ENCODE measurements at regions not wholly inside any gene's neighbourhood (a gene's known extent, or its start where the extent isn't known, plus 50 kb on each side); places are given as distances from the start of the nearest gene placed in this dataset.
A peak's percentile ranks its signal among the peaks of the same experiment; 100 is the strongest.

DNA sequence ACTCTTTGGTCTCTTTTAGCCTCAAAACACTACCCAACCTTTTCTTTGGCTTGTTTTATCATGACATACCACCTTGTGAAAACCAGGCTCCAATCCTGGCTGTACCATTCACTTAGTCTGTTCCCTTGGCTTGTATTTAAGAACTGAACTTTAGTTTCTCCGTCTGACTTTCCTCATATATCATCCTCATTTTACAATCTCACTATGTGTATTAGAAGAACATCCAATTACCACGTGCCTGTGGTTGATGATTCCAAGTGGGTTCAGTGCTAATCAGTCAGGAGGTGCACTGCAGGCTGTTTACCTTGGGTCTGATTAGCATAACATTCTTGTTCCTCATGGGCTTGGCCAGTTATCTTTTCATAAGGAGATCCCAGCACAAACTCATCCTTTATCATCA, 144.8 kb upstream of the KLF14 start:
- peak; percentile 49 for DNase-seq (ENCODE audit: low read depth)

DNA sequence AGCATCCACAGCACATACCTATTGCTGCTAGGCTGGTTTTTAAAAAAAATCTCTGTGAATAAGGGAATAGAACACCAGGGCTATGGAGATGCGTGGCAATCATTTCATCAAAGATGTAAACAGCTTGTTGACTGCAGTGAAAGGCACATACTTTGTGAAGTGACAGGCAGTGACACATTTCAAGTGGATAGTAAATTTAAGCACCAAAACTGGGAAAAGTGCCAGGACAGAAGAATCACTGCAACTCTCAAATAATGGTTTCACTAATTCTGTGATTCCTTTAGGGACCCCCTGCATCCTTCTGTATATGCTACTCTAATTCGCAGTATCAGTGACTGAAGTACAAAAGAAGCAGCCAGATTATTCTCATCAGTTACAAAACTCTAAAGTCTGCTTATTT, 145.2 kb upstream of the KLF14 start:
- peak; percentile 51 for DNase-seq (ENCODE audit: low read depth)

DNA sequence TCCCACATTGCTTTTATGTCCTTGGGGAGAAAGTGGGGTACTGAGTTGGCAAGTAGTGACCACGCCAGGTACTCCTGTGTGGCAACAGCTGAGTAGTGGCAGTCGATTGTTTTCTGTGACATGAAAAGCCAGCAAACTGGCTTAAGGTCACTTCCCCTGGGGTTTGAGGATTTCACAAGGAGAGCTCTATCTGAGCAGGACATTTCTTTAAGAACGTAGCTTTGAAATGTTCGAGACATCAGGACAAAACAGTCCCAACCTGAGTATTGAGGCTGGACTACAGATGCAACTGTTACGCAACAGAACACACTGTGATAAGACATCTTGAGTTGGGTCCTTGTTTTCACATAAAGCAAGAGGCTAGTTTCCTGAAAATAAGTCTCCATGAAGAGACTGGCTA, 146.7 kb upstream of the KLF14 start:
- DNase-seq (ENCODE audit: low read depth): peak; percentile 56

DNA sequence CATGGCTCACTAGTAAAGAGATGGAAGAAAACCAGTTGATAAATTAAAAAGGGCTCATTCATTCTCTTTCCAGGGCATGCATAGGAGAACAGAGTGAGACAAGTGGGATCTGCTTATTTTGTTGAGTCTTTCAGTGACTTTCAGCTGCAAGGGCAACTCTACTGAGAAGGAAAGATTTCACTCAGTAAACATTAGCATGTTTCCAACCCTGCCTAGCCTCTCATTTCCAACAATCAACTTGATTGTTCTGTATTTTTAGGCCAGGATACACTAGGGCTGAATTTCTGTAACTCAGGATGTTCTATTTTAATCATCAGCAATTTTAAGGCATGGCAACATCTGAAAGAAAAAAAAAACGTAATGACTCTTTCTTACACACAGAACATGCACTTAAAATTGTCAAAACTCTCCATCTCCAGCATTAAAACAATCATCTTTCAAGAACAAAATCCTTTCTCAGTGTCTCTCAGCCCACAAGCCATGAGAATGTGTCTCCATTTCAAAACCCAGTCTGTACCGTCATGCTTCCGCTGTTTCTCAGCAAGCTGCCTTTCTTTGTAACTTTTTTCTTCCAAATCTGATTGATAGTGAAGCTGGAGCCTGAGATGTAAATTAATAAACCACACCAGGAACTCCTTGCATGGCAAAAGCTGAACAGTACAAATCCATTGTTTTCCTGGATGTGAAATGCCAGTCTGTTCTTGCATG, 147.2 kb upstream of the KLF14 start:
- DNase-seq (ENCODE audit: low read depth): peak; percentile 31

DNA sequence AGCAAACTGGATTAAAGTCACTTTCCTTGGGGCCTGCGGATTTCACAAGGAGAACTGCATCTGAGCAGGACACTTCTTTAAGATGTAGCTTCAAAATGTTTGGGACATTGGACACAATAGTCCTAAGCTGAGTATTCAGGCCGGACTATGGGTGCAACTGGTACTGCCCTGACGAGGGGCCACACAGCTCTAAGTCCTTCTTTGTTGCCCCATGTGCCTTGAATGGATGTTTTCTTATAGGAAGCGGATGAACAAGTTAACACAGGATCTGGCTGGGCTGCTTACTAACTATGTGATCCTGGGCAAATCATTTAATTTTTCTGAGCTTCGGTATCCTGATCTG, 147.8 kb upstream of the KLF14 start:
- no peak for DNase-seq (ENCODE audit: low read depth)

DNA sequence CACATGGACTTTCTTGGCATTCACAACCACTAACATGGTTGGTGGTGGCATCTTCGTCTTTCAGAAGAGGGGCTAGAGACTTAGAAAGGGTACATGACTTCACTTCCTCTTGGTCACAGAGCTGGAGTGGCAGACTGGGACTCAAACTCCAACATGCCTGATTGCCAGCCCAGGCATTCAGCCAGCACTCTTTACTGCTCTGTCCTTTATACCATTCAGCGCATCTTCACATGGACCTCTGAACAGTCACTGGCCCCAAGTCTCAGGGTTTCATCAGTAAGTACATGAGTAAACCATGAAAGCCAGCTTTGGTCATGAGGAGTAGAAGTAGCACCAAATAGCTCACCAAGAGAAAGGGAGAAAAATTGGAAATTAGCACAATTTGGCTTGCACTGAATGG, 148.4 kb upstream of the KLF14 start:
- DNase-seq (ENCODE audit: low read depth): peak; percentile 28

DNA sequence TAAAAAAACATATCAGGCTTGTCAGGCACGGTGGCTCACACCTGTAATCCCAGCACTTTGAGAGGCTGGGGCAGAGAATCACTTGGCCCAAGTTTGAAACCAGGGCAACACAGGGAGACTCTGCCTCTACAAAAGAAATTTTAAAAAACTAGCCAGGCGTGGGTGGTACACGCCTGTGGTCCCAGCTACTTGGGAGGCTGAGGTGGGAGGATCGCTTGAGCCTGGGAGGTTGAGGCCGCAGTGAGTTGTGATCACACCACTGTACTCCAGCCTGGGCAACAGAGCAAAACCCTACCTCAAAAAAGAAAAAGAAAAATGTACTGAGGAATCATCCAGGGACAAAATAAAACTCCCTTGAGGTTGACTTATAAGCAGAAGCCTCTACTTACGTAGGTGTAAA, 149.9 kb upstream of the KLF14 start:
- DNase-seq (ENCODE audit: low read depth): no peak

DNA sequence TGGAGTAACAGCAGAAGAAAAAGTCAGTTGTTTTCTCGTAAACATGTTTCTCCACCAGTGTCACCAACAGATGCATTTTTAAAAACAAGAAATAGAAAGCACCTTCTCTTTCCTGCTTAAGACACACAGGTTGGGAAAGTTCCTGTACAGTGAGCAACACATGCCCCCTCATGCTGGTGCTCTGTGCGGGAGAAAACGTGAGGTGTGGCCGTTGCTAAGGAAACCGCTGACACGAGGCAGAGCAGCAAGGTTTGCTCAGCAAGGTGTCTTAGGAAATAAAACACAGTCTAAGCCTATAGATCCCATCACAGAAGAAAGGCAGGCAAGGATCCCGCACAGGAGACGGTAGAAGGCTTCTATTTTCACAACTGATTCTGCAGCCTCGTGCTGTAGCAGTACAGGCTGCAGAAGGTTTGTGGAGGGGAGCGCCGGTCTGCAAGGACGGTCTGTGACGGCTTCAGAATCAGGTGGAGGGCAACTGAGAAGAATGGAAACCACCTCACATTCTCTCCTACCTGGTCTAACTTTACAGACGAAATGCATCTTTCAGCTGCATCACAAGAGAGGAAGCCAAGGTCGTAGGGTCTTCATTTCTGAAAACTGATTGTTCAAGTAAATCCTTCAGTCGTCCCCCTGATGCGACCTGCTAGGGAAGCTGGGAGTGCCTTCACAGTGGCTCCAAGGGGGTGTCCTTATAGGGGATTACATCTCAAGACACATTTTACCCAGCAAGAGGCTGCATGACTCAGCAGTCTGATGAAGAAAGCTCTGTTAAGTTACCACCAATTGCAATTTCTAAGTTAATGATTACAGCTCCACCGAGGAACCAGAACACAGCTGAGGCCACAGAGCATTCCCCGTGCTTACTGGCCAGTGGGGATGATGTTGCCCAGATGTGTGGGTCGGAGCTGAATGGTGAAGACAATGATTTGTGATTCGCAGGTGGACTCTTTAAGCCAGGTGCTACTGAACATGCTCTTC, 150.7 kb upstream of the KLF14 start:
- peak; percentile 42 for DNase-seq (ENCODE audit: low read depth)

DNA sequence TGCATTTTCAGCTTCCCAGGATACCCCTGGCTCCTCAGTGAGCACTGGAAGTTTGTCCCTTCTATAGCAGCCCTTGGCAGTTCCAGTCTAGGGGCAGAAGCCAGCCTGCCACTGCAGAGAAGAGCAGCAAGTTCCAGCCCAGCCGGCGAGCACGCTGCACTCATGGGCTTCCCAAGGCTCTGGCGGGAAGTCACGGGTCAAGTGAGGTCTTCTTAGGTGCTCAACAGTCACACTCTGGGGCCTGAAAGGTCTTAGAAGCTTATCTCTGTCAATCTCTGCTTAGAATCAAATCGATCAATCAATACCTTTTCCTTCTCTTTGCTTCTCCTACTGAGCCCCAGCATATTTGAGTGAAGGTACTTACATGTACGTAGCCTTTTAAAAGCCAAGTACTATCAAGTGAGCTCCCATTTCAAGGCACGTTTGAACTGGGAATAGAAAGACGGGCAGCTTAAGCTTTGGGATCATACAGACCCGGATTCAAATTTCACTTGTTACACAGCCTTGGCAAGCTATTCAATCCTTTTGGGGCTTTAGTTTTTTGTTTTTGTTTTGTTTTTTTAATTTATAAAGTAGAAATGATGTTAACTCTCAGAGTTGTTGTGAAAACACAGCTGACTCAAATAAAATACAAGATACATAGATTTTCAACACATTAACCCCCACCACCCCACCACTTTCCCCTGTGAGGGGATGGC, 152.6 kb upstream of the KLF14 start:
- peak; percentile 44 for DNase-seq (ENCODE audit: low read depth)

DNA sequence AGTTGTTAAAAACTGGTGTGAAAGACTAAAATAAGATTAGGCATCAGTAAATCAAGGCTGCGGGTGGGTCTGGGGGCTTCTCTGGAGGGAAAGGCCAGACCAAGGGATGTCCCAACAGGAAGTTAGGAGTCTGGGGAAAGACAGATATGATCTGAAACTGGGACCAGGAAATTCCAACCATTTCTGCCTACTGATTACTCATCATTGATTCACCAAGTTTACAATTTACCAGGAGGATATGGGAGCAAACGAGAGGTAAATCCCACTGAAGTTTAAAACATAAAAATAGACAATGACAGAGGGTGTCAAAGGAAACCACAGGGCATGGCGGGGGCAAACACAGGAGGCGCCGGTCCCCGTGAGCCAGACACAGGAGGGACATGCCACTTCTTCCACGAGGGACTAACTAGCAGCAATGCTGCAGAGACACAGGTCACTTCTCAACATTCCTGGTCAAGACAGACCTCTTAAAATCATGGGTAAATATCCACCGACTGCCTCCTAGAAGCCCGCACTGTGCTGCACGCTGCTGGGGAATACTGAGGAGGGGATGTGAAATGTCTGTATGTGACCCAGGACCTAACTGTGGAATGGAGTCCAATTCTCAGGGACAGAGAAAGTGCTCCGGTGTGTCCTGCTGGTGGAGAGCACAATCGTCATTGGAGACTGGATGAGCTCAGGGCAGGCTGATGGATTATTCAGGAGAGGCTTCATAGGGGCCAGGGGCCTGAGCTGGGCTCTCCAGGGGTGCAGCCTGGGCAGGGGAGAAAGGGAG, 153.4 kb upstream of the KLF14 start:
- peak; percentile 92 for DNase-seq (ENCODE audit: low read depth)

DNA sequence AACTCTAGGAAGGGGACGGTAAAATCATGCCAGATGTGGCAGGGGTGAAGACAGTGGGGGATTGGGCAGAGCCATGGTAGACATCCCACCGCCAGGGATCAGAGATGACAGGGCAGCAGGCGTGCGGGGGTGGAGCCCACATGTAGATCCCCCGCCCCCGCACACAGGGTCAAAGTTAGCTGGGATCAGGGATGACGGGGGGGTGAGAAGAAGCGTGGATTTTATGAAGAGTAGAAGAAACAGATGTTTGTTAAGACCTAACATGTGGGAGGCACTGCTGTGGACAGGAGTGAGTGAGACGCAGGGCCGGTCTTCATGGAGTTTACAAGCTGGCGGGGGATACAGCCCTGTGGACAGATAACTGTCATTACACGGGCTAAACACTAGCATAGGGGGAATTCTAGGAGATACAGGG, 154.0 kb upstream of the KLF14 start:
- DNase-seq (ENCODE audit: low read depth): peak; percentile 77

DNA sequence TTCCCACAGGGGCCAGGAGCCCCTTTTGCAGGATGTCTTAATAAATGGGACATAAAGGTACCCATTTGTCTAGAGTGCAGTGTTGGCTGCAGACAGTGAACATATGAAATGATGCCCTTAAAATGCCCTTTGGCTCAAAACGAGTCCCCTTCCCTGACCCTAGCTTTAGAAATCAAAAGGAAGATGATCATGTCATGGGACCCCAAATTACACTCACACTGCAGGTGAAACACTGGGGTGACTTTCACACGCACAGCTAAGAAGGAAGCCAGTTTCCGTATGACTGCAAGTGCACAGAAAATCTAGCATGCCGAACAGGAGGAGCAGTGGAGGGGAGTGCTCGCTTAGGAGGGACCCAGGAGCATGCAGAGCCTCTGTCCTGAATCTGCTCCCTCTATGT, 154.5 kb upstream of the KLF14 start:
- DNase-seq (ENCODE audit: low read depth): no peak

DNA sequence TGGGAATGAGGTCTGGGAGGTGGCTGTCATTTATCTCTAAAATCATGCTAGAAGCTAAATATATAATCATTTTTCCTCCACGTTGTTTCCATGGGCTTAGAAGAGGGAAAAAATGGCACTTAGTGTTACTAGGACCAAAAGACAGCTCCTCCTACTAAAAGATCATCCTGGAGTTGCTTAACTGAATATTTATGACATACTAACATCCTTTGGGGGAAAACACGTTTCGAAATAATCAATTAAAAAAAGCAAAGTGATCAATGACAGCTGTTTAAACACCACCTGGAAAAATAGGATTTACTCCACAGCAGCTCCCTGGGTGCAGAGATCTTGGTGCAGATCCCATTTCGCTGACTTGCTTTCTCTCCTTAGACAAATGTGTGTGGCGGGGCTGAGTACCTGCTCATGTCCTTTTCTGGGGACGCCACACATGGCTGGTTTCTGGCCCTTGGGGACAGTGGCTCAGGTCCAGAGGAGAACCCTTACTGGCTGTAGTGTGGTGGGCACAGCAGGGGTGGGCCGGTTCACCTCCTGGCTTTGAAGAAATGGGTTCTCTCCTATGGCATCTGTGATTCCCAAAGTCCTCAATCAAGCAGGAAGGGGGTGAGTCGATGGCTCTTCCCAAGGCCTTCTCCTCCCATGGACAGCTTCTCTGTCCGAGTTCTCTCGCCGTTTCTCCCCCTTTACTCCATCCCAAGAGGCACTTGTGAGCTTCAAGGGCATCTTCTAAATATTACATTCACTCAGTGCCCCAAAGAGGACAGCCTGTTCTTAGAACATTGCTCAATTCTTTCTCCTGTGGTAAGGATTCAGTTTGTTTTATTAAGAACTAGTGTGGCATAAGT, 156.4 kb upstream of the KLF14 start:
- peak; percentile 88 for DNase-seq (ENCODE audit: low read depth)

DNA sequence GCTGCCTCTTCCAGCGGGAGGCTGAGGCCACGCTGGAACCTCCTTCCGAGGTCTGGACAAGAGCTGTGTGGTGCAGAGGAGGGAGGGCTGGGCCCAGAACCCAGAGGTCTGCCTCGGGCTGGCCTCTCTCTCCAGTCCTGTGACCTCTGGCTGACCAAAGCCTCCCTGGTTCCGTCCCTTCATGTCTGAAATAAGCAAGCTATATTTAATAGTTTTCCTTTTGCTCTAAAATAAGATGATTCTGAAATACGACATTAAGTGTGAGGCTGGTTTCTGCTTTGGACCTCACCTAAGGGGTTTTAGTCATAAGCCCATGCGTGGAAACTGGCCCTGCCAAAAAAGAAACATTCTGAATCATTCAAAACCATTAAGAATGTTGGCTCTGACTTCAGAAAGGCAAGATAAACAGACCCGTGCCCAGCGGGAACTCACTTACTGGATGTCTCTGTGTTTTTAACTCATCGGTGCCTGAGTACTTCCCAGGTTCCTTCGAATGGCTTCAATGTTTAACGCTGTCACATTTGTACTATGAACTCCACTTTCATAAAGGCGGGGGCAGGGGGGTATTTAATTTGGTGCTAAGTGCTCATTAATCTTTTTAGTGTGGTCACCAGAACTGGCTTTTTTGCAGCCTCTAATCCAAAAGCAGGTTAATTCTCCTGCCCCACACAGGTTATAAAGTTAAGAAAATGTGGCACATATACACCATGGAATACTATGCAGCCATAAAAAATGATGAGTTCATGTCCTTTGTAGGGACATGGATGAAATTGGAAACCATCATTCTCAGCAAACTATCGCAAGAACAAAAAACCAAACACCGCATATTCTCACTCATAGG, 157.5 kb upstream of the KLF14 start:
- DNase-seq (ENCODE audit: low read depth): peak; percentile 96

DNA sequence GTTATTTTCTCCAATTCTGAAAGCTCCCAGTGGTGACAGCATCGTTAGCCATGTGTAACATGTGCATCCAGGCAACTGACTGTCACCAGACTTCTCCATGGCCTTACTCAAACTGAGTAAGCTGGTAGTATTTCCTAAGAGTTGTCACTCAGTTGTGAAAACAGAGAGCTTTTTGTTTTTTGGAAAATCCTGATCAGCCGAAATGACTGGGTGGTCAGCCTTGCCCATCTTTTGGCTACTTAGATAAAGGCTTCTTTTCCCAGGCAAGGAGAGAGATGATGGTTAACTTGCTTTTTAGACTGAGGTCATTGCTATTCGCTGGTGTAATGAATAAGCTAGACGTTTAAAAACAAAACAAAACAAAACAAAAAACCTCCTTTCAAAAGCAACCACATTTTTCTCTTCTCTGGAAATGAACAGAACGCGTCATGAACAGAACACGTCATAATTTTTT, 159.5 kb upstream of the KLF14 start:
- DNase-seq (ENCODE audit: low read depth): peak; percentile 77

DNA sequence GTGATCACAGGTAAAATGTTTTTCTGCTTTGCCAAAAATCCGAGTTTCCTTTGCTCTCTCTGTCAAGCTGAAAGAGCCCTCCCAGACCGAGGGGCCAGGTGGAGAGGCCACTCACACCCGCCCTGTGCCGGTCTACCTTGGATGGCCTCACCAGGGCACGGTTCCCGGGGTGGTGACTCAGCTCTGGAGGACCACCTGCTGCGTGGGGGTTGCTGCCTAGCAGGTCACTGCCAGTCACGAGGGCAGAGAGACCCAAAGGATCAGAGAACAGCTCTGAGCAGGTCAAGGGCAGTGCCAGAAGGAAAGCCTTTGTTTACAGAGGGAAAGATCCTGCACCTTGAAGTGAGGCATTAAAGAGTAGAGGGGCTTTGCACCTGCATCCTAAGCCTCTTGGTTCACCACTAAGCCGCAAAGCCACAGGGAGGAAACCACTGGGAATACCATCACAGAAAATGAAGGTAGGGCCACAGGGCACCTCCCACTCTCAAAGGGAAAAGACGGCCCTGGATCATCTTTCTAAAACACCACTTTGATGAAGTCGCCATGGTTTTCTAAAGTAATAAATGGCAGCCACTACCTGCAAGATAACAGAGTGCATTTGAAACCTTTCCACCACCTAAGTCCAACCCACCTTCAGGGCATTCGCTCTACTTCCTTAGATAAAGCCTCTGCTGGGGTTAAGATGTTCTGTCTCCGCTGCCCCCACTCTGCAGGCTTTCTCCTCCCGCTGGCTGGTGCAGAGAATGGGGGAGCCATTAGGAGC, 160.3 kb upstream of the KLF14 start:
- DNase-seq (ENCODE audit: low read depth): peak; percentile 90

DNA sequence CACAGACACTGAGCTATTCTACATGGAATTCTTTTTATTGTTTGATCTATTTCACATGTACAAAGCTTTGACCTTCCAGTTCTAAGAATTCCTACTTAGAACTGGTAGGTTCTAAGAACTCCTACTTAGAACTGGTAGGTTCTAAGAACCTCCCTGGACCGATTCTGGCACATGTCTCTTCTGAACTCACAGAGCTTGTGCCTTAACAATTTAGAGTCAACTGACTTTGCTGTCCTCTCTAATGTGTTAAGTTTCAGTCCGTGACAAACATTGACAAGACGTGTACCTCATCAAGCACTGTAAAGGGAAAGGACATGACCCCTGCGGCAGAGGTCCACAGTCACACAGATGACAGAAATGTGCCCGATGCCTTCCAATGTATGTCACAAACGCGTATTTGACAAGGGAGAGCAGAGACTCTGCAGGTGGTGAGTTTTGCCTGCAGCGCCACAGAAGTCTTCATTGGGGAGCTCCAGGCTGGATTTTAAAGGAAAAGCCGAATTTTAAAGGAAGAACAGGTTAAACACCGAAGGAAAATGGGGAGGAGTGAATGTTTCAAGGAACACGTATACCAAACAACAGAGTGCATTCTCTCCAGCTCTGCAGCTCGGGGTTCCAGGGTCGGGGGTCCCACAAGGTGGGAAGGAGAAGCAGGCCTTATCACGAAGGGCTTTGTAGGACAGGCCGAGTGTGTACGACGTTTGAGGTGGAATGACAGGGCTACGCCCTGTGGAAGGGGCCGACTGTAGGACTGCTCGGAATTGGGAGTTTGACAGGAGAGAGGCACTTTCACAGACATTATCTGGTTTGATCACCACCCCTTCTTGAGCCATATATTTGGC, 161.1 kb upstream of the KLF14 start:
- DNase-seq (ENCODE audit: low read depth): peak; percentile 48
